ENCODE measurements at regions not wholly inside any gene's neighbourhood (a gene's known extent, or its start where the extent isn't known, plus 50 kb on each side); places are given as distances from the start of the nearest gene placed in this dataset.

DNA sequence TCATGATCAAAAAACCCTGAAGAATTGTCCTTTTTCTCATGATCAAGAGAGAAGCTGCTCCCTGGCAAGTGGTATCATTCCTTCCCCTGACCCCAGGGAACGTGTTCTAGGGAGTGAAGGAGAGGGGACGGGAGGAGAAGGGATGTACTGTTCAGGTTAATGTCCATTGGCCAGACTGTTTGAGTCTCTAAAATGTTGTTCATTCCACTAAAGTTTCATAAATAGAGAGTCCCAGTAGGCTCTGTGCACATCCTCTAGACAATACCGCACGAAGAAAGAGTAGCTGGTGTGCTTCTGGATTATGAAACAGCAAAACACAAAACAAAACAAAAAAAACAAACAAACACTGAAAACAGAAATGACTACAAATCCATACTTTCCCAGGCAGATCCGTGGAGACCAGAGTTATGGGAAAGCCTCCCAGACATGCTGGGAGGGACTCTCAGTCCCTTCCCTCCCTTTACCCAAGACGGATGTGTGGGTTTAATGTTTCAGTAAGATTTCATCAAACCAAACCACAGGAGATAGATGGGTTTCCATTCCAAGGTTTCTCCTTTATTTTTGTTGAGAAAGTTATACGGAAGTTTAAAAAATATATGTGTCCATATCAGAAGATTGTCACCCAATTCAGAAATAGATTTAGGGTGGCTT lies 66.5 kb upstream of the TNS3 start:
- Histone ChIP-seq H3K4me1 (ENCODE audit: insufficient read depth, poor library complexity, severe bottlenecking) (peaks cover 11% of the 10 kb centered on the region), H3K27ac (ENCODE audit: poor library complexity, severe bottlenecking) (no peak overlapping the region), H3K9me3 (ENCODE audit: severe bottlenecking) (peaks cover 10% of the 10 kb centered on the region), H3K36me3 (ENCODE audit: low read depth) (no peaks in the 10 kb centered on the region), H3K27me3 (ENCODE audit: insufficient read depth, poor library complexity, severe bottlenecking) (no peaks in the 10 kb centered on the region), H3K4me3 (ENCODE audit: severe bottlenecking) (no peak overlapping the region)
- no peak for DNase-seq (ENCODE audit: low spot score)
- TF ChIP-seq, protein P1, sequence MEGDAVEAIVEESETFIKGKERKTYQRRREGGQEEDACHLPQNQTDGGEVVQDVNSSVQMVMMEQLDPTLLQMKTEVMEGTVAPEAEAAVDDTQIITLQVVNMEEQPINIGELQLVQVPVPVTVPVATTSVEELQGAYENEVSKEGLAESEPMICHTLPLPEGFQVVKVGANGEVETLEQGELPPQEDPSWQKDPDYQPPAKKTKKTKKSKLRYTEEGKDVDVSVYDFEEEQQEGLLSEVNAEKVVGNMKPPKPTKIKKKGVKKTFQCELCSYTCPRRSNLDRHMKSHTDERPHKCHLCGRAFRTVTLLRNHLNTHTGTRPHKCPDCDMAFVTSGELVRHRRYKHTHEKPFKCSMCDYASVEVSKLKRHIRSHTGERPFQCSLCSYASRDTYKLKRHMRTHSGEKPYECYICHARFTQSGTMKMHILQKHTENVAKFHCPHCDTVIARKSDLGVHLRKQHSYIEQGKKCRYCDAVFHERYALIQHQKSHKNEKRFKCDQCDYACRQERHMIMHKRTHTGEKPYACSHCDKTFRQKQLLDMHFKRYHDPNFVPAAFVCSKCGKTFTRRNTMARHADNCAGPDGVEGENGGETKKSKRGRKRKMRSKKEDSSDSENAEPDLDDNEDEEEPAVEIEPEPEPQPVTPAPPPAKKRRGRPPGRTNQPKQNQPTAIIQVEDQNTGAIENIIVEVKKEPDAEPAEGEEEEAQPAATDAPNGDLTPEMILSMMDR (IDR thresholded peaks at IDR 0.05; ENCODE audit: poor library complexity, severe bottlenecking) = no peak
- no peak for ATAC-seq (ENCODE audit: low read depth)

DNA sequence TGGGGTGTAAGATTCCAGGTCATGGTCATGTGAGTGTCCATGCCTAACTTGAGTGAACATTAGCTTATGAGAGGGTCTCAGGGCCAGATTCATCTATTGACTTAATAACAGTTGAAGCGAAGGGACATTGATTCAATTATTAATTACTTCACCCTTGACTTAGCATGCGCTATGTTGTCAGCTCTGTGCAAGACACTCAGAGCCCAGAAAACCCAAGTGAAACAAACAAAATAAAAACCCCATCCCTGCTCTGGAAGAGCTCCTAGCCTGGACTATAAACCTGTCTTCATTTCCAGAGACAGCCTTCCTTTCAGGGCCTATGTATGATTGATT lies 66.0 kb upstream of the TNS3 start:
- Histone ChIP-seq H3K27me3 (ENCODE audit: insufficient read depth, poor library complexity, severe bottlenecking) (no peaks in the 10 kb centered on the region), H3K36me3 (ENCODE audit: low read depth) (no peaks in the 10 kb centered on the region), H3K9me3 (ENCODE audit: severe bottlenecking) (peaks cover 12% of the 10 kb centered on the region), H3K4me1 (ENCODE audit: insufficient read depth, poor library complexity, severe bottlenecking) (peaks cover 11% of the 10 kb centered on the region), H3K27ac (ENCODE audit: poor library complexity, severe bottlenecking) (no peak overlapping the region), H3K4me3 (ENCODE audit: severe bottlenecking) (no peak overlapping the region)
- ATAC-seq (ENCODE audit: low read depth) (no peak), DNase-seq (ENCODE audit: low spot score) (no peak)
- TF ChIP-seq, protein P1 (IDR thresholded peaks at IDR 0.05; ENCODE audit: poor library complexity, severe bottlenecking) = no peak

DNA sequence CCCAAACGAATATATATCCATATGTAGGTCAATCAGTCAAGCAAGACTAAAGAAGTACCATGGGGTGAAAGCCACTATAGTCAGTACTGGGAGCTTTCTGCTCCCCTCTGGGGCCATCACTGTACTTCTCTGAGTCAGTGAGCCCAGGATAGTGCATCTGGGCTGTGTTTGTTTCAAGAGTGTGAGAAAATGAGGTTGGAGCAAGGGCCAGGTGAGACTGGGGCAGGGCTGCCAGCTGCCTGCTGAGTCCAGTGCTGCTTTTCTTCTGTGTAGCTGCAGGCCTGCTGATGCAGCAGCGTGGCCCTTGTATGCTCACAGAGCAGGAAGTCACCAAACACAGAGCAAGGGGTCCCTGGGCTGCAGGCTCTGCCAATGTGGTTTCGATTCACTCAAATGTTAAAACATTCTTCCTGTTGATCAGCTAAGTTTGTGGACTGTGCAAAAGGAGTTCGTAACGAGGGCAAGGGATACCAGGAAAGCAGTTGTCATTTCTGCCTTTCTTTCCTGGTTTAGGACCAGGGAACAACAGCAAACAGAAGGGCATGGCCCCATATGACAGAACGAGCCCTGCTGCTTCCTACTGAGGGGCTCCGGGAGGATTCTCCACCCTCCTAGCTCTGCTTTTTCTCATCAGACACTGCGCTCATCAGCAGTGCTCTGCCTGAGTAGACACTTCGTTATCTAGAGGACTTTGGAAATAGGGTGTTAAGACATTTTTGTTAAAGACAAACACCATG lies 65.4 kb upstream of the TNS3 start:
- H3K27ac ChIP-seq (ENCODE audit: poor library complexity, severe bottlenecking) = no peak overlapping the region
- no peak overlapping the region for H3K4me3 ChIP-seq (ENCODE audit: severe bottlenecking)
- H3K27me3 ChIP-seq (ENCODE audit: insufficient read depth, poor library complexity, severe bottlenecking) = no peaks in the 10 kb centered on the region
- peaks cover 10% of the 10 kb centered on the region for H3K9me3 ChIP-seq (ENCODE audit: severe bottlenecking)
- TF ChIP-seq, protein P1 (IDR thresholded peaks at IDR 0.05; ENCODE audit: poor library complexity, severe bottlenecking) = no peak
- ATAC-seq (ENCODE audit: low read depth) = no peak
- DNase-seq (ENCODE audit: low spot score) = no peak
- H3K4me1 ChIP-seq (ENCODE audit: insufficient read depth, poor library complexity, severe bottlenecking) = peaks cover 11% of the 10 kb centered on the region
- H3K36me3 ChIP-seq (ENCODE audit: low read depth) = no peaks in the 10 kb centered on the region

DNA sequence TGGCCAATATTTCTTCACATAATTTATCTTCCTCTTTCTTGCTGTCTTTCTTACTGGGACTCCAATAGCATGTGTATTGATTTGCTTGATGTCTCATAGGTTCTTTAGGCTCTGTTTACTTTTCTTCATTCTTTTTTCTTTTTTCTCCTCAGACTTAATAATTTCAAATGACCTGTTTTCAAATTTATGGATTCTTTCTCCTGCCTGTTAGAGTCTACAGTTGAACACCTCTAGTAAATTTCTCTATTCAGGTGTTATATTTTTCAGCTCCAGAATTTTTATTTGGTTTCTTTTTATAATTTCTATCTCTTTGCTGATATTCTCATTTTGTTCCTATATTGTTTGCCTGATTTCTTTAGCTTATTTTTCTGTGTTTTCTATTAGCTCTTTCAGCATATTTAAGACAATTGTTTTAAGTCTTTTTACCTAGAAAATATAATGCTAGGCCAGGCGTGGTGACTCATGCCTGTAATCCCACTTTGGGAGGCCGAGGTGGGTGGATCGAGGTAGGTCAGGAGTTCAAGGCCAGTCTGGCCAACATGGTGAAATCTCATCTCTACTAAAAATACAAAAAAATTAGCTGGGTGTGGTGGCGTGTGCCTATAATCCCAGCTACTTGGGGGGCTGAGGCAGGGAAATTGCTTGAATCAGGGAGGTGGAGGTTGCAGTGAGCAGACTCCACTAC lies 61.9 kb upstream of the TNS3 start:
- Histone ChIP-seq H3K27ac (ENCODE audit: poor library complexity, severe bottlenecking) (no peak overlapping the region), H3K4me3 (ENCODE audit: severe bottlenecking) (no peak overlapping the region), H3K9me3 (ENCODE audit: severe bottlenecking) (peaks cover 10% of the 10 kb centered on the region), H3K27me3 (ENCODE audit: insufficient read depth, poor library complexity, severe bottlenecking) (no peaks in the 10 kb centered on the region), H3K36me3 (ENCODE audit: low read depth) (no peaks in the 10 kb centered on the region), H3K4me1 (ENCODE audit: insufficient read depth, poor library complexity, severe bottlenecking) (no peaks in the 10 kb centered on the region)
- ATAC-seq (ENCODE audit: low read depth) = no peak
- no peak for DNase-seq (ENCODE audit: low spot score)
- TF ChIP-seq, protein P1 (IDR thresholded peaks at IDR 0.05; ENCODE audit: poor library complexity, severe bottlenecking) = no peak

Measured in RWPE2 (cell line).